ENCODE measurements at regions not wholly inside any gene's neighbourhood (a gene's known extent, or its start where the extent isn't known, plus 50 kb on each side); places are given as distances from the start of the nearest gene placed in this dataset.
"Not testable (repeated sequence)": the region's sequence is repeated elsewhere in the genome, so short reads cannot be mapped to it uniquely, and the experiment has no call there.

DNA sequence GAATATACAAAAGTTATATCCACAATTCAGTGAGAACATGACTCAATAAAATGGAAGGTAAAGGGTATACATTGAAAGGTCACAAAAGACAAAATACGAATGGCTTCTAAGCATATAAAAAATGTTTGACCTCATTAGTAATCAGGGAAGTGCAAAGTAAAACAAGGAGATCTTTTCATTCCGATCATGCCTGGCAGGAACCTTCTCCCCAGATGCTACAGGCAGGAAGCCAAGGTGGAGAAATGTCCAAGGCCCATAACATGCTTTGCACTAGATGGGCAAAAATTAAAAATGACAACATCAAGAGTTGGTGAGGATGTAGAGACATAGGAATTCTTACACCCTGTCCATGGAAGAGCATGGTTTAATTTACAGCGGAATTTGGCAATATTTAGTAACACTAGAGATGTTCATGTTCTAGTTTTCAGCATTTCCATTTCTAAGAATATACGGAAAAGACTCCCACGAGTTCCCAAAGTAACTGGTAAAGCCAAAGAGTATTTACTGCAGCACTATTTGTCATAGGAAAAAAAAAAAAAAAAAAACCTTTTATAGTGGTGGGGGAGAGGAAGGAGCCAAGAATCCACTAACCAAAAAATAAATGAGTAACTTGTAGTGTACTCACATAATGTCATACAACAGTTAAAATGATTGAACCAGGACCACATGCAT is 184.5 kb upstream of the KAZN start:
- no CpG with 5 or more reads among the region's 5 CpGs for WGBS (ENCODE audit: insufficient coverage)
- Histone ChIP-seq H3K27me3 (ENCODE audit: control insufficient read depth, insufficient read depth, low read length) (no peaks in the 10 kb centered on the region), H3K4me1 (ENCODE audit: control insufficient read depth, insufficient read depth, low read length) (no peaks in the 10 kb centered on the region), H3K4me3 (ENCODE audit: low read length) (no peak overlapping the region), H3K9me3 (replicated peaks; ENCODE audit: control insufficient read depth, low read depth, low read length) (no peaks in the 10 kb centered on the region), H3K36me3 (ENCODE audit: control insufficient read depth, insufficient read depth, low read length) (no peaks in the 10 kb centered on the region), H3K27ac (ENCODE audit: low read length) (no peak overlapping the region)
- peak; percentile 50 for DNase-seq

DNA sequence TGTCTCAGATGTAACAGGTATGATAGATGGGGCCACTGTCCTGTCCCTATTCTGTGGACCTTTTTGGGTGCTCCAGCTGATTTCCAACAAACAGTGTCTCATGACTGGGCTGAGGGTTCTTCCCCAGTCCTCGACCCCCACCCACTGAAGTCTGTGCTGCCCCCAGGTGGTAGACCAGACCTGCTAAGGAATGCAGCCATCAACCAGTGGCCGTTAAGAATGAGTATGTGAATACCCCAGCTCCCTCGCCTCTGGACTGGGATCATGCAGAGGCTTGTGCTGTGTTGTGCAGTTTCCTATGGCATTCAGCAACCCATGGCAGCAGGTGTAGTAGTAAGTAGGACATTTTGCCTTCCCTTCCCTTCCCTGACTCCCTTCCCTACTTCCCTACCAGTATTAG is 183.1 kb upstream of the KAZN start:
- no peaks in the 10 kb centered on the region for H3K4me1 ChIP-seq (ENCODE audit: control insufficient read depth, insufficient read depth, low read length)
- no peak overlapping the region for H3K4me3 ChIP-seq (ENCODE audit: low read length)
- no peak for DNase-seq
- H3K9me3 ChIP-seq (replicated peaks; ENCODE audit: control insufficient read depth, low read depth, low read length) = no peaks in the 10 kb centered on the region
- no peak overlapping the region for H3K27ac ChIP-seq (ENCODE audit: low read length)
- H3K27me3 ChIP-seq (ENCODE audit: control insufficient read depth, insufficient read depth, low read length) = no peaks in the 10 kb centered on the region
- no peaks in the 10 kb centered on the region for H3K36me3 ChIP-seq (ENCODE audit: control insufficient read depth, insufficient read depth, low read length)
- WGBS (ENCODE audit: insufficient coverage) = no CpG with 5 or more reads among the region's 3 CpGs

DNA sequence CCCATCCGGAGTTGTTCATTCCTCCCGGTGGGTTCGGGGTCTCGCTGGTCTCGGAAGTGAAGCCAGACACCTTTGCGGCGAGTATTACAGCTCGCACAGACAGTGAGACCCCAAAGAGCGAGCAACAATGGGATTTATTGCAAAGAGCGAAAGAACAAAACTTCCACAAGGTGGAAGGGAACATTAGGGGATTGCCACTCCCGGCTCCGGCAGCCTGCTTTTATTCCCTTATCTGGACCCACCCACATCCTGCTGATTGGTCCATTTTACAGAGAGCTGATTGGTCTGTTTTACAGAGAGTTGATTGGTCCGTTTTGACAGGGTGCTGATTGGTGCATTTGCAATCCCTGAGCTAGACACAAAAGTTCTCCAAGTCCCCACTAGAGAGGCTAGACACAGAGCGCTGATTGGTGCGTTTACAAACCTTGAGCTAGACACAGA is 178.7 kb upstream of the KAZN start:
- H3K27me3 ChIP-seq (ENCODE audit: control insufficient read depth, insufficient read depth, low read length); DNase-seq; H3K27ac ChIP-seq (ENCODE audit: low read length); H3K4me1 ChIP-seq (ENCODE audit: control insufficient read depth, insufficient read depth, low read length); H3K9me3 ChIP-seq (replicated peaks; ENCODE audit: control insufficient read depth, low read depth, low read length); H3K4me3 ChIP-seq (ENCODE audit: low read length); H3K36me3 ChIP-seq (ENCODE audit: control insufficient read depth, insufficient read depth, low read length): not testable (repeated sequence)
- WGBS (ENCODE audit: insufficient coverage) = 98% methylated on average over 9 of the region's 15 CpGs

DNA sequence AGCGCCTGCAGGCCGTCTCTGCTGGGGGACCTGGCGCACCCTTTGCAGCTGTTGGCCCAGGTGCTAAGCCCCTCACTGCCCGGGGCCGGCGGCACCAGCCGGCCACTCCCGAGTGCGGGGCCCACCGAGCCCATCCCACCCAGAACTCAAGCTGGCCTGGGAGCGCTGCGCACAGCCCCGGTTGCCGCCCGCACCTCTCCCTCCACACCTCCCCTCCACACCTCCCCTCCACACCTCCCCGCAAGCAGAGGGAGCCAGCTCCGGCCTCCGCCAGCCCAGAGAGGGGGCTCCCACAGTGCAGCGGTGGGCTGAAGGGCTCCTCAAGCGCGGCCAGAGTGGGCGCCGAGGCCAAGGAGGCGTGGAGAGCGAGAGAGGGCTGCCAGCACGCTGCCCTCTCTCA is 177.8 kb upstream of the KAZN start:
- Histone ChIP-seq H3K4me1 (ENCODE audit: control insufficient read depth, insufficient read depth, low read length) (no peaks in the 10 kb centered on the region), H3K27ac (ENCODE audit: low read length) (no peak overlapping the region), H3K9me3 (replicated peaks; ENCODE audit: control insufficient read depth, low read depth, low read length) (no peaks in the 10 kb centered on the region), H3K4me3 (ENCODE audit: low read length) (no peak overlapping the region), H3K36me3 (ENCODE audit: control insufficient read depth, insufficient read depth, low read length) (no peaks in the 10 kb centered on the region), H3K27me3 (ENCODE audit: control insufficient read depth, insufficient read depth, low read length) (no peaks in the 10 kb centered on the region)
- 91% methylated on average over 13 of the region's 26 CpGs for WGBS (ENCODE audit: insufficient coverage)
- no peak for DNase-seq

DNA sequence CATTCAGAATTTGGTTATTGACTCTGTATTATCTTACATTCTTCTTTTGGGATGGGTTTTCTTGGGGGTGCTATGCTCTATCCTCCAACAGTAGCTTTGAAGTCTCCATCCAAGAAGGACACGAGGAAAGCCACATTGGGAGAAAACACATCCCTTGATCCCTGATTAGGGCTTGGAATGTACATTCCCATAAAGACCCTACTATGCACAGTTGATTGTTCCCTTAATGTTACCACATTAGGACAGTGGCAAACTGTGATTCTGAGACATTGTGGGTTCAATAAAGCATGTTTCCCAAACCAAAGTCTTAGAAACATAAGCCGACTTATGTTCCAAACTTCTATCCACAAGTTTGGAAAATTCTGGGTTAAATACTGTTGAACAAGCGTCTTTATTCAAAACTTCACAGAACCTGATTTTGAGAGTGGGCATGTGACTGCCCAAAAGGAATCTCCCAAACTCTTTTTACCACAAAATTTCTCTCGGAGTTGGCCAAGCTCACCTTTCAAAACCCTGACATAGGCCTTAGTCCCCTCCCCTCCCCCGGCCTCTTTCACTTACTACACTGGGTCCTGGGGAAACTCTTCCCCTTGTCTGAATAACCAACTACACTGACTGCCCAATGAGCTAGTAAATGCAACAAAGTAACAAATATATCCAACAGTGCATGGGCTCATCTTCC is 177.0 kb upstream of the KAZN start:
- no peaks in the 10 kb centered on the region for H3K27me3 ChIP-seq (ENCODE audit: control insufficient read depth, insufficient read depth, low read length)
- H3K4me1 ChIP-seq (ENCODE audit: control insufficient read depth, insufficient read depth, low read length) = no peaks in the 10 kb centered on the region
- 80% methylated on average over 2 of the region's 5 CpGs for WGBS (ENCODE audit: insufficient coverage)
- H3K4me3 ChIP-seq (ENCODE audit: low read length) = no peak overlapping the region
- no peak for DNase-seq
- H3K9me3 ChIP-seq (replicated peaks; ENCODE audit: control insufficient read depth, low read depth, low read length) = no peaks in the 10 kb centered on the region
- no peaks in the 10 kb centered on the region for H3K36me3 ChIP-seq (ENCODE audit: control insufficient read depth, insufficient read depth, low read length)
- no peak overlapping the region for H3K27ac ChIP-seq (ENCODE audit: low read length)

DNA sequence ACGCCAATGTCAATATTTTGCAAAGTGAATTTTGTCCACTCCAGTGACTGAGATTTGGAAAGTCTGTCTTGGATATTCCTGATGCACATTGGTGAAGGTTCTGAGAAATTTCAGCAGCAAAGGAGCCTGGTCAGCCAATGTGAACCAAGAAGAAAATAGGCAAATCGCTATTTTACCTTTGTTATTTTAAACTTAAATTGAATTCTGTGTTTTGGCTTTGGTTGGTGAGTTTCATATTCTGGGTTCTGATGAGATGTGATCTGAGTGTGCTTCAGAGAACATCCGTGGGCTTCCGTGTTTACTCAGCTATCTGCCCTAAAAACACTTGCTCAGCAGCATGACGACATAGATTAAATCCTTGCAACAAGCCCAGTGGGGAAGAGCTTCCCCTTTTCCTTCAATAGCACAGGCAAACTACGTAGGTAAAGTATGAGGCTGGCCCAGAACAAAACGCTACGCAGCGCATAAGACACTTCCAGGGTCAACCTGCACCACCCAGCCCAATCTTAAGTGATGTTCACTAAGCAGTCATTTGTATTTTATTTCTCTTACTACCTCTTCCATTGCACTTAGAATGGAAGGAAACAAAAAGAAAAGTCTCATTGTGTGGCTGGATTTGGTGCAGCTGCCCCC is 176.4 kb upstream of the KAZN start:
- no peak for DNase-seq
- H3K4me3 ChIP-seq (ENCODE audit: low read length) = no peak overlapping the region

DNA sequence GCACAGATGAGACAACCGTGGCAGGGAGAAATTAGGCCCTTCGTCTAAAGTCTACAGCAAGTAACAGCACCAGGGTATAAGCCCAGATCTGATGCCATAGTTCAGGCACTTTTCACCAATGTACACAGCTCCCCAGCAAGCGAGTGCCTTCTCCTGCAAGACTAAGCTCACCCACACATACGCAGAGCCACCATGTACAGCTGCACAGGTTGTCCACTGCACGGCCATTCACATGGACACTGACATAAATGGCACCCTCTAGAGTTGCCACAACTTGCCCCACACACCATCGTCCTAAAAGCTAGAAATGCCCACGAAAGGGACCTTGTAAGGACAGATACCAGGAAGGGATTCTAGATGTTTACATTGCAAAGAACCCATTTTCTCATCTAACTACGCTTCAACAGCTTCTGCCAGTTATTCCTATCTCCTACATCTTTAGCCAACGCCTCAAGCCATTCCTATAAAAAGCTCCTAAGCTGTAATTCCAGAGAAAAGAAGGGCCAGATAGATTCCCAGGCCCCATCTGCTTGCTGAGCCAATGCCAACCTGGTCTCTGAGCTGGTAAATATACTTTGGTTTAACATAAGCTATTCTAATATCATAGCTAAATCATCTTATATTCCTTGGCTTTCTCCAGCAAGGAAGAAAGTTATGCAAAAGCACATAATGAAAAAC is 174.0 kb upstream of the KAZN start:
- no peak overlapping the region for H3K27ac ChIP-seq (ENCODE audit: low read length)
- no peak for DNase-seq
- H3K4me1 ChIP-seq (ENCODE audit: control insufficient read depth, insufficient read depth, low read length) = no peaks in the 10 kb centered on the region
- H3K4me3 ChIP-seq (ENCODE audit: low read length) = no peak overlapping the region
- H3K36me3 ChIP-seq (ENCODE audit: control insufficient read depth, insufficient read depth, low read length) = no peaks in the 10 kb centered on the region
- 92% methylated on average over 6 of the region's 9 CpGs for WGBS (ENCODE audit: insufficient coverage)
- H3K27me3 ChIP-seq (ENCODE audit: control insufficient read depth, insufficient read depth, low read length) = no peaks in the 10 kb centered on the region
- H3K9me3 ChIP-seq (replicated peaks; ENCODE audit: control insufficient read depth, low read depth, low read length) = no peaks in the 10 kb centered on the region

More for the DNA sequence above, 176.4 kb upstream of the KAZN start:
- 100% methylated on average over 1 of the region's 9 CpGs for WGBS (ENCODE audit: insufficient coverage)
- Histone ChIP-seq H3K36me3 (ENCODE audit: control insufficient read depth, insufficient read depth, low read length) (no peaks in the 10 kb centered on the region), H3K4me1 (ENCODE audit: control insufficient read depth, insufficient read depth, low read length) (no peaks in the 10 kb centered on the region), H3K9me3 (replicated peaks; ENCODE audit: control insufficient read depth, low read depth, low read length) (no peaks in the 10 kb centered on the region), H3K27me3 (ENCODE audit: control insufficient read depth, insufficient read depth, low read length) (no peaks in the 10 kb centered on the region), H3K27ac (ENCODE audit: low read length) (no peak overlapping the region)

DNA sequence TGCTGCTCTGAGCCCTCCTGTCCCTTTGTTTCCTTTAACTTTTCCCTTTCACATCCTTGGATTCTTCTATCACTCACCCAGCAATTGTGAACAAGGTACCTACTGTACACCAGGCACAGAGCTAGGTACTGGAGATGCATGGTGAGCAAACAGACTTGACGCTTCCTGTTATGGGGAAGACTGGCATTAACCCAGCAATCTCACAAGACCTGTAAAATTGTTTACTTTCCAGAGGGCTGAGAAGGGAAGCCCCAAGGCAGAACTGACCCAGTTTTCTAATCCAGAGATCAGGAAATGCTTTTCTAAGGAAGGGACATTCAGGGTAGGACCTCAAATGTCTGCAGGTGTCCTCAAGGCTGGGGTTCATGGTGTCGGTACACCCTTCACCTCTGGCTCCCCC is 171.6 kb upstream of the KAZN start:
- no peak for DNase-seq
- no peaks in the 10 kb centered on the region for H3K36me3 ChIP-seq (ENCODE audit: control insufficient read depth, insufficient read depth, low read length)
- H3K27me3 ChIP-seq (ENCODE audit: control insufficient read depth, insufficient read depth, low read length) = no peaks in the 10 kb centered on the region
- no peak overlapping the region for H3K4me3 ChIP-seq (ENCODE audit: low read length)
- no peak overlapping the region for H3K27ac ChIP-seq (ENCODE audit: low read length)
- no peaks in the 10 kb centered on the region for H3K9me3 ChIP-seq (replicated peaks; ENCODE audit: control insufficient read depth, low read depth, low read length)
- 100% methylated on average over 1 of the region's 2 CpGs for WGBS (ENCODE audit: insufficient coverage)
- H3K4me1 ChIP-seq (ENCODE audit: control insufficient read depth, insufficient read depth, low read length) = no peaks in the 10 kb centered on the region

DNA sequence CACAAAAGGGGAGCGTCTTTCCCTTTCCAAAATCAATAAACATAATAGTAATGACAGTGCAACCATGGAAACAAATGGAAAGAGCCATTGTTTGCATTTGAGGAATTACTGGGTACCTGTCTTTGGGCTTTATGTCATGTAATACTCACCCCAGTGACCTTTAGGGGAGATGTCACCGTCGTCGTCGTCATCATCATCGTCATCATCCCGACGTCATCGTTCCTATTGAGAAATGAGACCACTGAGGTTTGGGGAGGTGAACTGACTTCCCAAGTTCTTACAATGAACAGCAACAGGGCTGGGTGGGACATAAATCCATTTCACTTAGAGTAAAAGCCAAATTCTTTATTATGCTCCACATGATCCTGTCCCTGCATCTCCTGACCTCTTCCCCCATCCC is 168.9 kb upstream of the KAZN start:
- Histone ChIP-seq H3K4me3 (ENCODE audit: low read length) (no peak overlapping the region), H3K4me1 (ENCODE audit: control insufficient read depth, insufficient read depth, low read length) (no peaks in the 10 kb centered on the region), H3K27me3 (ENCODE audit: control insufficient read depth, insufficient read depth, low read length) (no peaks in the 10 kb centered on the region), H3K36me3 (ENCODE audit: control insufficient read depth, insufficient read depth, low read length) (no peaks in the 10 kb centered on the region), H3K9me3 (replicated peaks; ENCODE audit: control insufficient read depth, low read depth, low read length) (no peaks in the 10 kb centered on the region), H3K27ac (ENCODE audit: low read length) (no peak overlapping the region)
- no peak for DNase-seq
- WGBS (ENCODE audit: insufficient coverage) = no CpG with 5 or more reads among the region's 9 CpGs

DNA sequence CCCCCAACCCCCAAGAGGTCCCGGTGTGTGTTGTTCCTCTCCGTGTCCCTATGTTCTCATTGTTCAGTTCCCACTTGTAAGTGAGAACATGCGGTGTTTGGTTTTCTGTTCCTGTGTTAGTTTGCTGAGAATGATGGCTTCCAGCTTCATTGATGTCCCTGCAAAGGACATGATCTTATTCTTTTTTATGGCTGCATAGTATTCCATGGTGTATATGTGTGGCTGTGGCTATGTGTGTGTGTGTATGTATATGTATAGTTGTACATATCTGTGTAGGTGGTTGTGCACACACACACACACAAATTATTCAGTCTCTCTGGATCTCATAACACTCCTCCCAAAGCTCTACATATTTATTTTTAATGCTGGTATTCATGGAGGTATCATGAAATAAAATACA is 165.8 kb upstream of the KAZN start:
- no CpG with 5 or more reads among the region's 3 CpGs for WGBS (ENCODE audit: insufficient coverage)
- not testable (repeated sequence) for H3K4me1 ChIP-seq (ENCODE audit: control insufficient read depth, insufficient read depth, low read length); H3K4me3 ChIP-seq (ENCODE audit: low read length); H3K9me3 ChIP-seq (replicated peaks; ENCODE audit: control insufficient read depth, low read depth, low read length); DNase-seq; H3K27ac ChIP-seq (ENCODE audit: low read length); H3K27me3 ChIP-seq (ENCODE audit: control insufficient read depth, insufficient read depth, low read length); H3K36me3 ChIP-seq (ENCODE audit: control insufficient read depth, insufficient read depth, low read length)

Measured in muscle of leg (tissue), 3 donors.